ENCODE measurements at regions not wholly inside any gene's neighbourhood (a gene's known extent, or its start where the extent isn't known, plus 50 kb on each side); places are given as distances from the start of the nearest gene placed in this dataset.

DNA sequence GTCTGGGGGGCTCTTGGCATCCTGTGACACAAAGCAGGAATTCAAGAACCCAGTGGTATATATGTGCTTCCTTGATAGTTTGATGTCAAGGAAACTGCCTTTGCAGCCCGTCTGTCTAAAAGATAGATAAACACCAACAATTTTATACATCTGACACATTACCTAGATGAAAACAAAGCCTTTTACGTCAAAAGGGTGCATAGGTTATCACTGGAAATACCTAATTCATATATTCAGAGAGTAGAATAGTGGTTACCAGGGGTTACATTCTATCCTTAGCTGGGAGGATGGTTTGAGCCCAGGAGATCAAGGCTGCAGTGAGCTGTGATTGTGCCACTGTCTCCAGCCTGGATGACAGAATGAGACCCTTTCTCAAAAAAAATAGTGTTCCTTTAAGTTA, 356.9 kb upstream of the RASGRP1 start:
- TF ChIP-seq, protein P1, sequence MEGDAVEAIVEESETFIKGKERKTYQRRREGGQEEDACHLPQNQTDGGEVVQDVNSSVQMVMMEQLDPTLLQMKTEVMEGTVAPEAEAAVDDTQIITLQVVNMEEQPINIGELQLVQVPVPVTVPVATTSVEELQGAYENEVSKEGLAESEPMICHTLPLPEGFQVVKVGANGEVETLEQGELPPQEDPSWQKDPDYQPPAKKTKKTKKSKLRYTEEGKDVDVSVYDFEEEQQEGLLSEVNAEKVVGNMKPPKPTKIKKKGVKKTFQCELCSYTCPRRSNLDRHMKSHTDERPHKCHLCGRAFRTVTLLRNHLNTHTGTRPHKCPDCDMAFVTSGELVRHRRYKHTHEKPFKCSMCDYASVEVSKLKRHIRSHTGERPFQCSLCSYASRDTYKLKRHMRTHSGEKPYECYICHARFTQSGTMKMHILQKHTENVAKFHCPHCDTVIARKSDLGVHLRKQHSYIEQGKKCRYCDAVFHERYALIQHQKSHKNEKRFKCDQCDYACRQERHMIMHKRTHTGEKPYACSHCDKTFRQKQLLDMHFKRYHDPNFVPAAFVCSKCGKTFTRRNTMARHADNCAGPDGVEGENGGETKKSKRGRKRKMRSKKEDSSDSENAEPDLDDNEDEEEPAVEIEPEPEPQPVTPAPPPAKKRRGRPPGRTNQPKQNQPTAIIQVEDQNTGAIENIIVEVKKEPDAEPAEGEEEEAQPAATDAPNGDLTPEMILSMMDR (IDR thresholded peaks at IDR 0.05; ENCODE audit: unreplicated experiment) = no peak
- no peaks in the 10 kb centered on the region for H3K4me1 Mint-ChIP-seq (ENCODE audit: low read depth)
- no peaks in the 10 kb centered on the region for H3K36me3 Mint-ChIP-seq (ENCODE audit: insufficient read depth)
- no peaks in the 10 kb centered on the region for H3K27me3 Mint-ChIP-seq
- no peak for DNase-seq (ENCODE audit: low spot score, unreplicated experiment)
- H3K27ac Mint-ChIP-seq = no peak overlapping the region
- H3K9me3 Mint-ChIP-seq (ENCODE audit: low read depth) = no peaks in the 10 kb centered on the region
- no peak overlapping the region for H3K4me3 Mint-ChIP-seq (ENCODE audit: low read depth)

DNA sequence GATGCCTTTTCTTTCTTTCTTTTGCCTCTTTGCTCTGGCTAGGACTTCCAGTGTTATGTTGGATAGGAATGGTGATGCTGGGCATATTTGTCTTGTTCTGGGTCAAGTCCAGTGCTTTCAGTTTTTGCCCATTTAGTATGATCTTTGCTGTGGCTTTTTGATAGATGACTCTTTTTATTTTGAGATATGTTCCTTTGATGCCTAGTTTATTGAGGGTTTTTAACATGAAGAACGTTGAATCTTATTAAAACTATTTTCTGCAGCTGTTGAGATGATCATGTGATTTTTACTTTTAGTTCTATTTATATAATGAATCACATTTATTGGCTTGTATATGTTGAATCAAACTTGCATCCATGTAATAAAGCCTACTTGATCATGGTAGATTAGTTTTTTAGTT, 363.8 kb upstream of the RASGRP1 start:
- no peak overlapping the region for H3K4me3 Mint-ChIP-seq (ENCODE audit: low read depth)
- no peaks in the 10 kb centered on the region for H3K4me1 Mint-ChIP-seq (ENCODE audit: low read depth)
- no peak overlapping the region for H3K27ac Mint-ChIP-seq
- TF ChIP-seq, protein P1 (IDR thresholded peaks at IDR 0.05; ENCODE audit: unreplicated experiment) = no peak
- no peaks in the 10 kb centered on the region for H3K27me3 Mint-ChIP-seq
- H3K9me3 Mint-ChIP-seq (ENCODE audit: low read depth) = no peaks in the 10 kb centered on the region
- DNase-seq (ENCODE audit: low spot score, unreplicated experiment) = no peak
- no peaks in the 10 kb centered on the region for H3K36me3 Mint-ChIP-seq (ENCODE audit: insufficient read depth)

DNA sequence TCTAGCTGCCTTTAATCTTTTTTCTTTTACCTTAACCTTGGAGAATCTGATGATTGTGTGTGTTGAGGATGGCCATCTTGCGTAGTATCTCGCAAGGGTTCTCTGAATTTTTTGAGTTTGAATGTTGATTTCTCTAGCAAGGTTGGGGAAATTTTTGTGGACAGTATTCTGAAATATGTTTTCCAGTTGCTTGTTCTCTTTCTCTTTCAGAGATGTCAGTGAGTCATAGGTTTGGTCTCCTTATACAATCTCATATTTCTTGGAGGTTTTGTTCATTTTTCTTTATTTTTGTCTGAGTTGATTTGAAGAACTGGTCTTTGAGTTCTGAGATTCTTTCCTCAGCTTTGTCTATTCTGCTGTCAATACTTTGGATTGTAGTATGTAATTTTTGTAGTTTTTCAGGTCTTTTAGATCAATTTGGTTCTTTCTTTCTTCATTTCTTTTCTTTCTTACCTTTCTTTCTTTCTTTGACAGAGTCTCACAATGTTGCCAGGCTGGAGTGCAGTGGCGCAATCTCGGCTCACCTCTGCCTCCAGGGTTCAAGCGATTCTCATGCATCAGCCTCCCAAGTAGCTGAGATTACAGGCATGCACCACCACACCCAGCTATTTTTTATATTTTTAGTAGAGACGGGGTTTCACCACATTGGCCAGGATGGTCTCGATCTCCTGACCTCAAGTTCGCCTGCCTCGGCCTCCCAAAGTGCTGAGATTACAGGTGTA, 366.4 kb upstream of the RASGRP1 start:
- Mint-ChIP-seq H3K27me3 (no peaks in the 10 kb centered on the region), H3K4me3 (ENCODE audit: low read depth) (no peak overlapping the region), H3K27ac (no peak overlapping the region), H3K36me3 (ENCODE audit: insufficient read depth) (no peaks in the 10 kb centered on the region), H3K9me3 (ENCODE audit: low read depth) (no peaks in the 10 kb centered on the region), H3K4me1 (ENCODE audit: low read depth) (no peaks in the 10 kb centered on the region)
- TF ChIP-seq, protein P1 (IDR thresholded peaks at IDR 0.05; ENCODE audit: unreplicated experiment) = no peak
- no peak for DNase-seq (ENCODE audit: low spot score, unreplicated experiment)

DNA sequence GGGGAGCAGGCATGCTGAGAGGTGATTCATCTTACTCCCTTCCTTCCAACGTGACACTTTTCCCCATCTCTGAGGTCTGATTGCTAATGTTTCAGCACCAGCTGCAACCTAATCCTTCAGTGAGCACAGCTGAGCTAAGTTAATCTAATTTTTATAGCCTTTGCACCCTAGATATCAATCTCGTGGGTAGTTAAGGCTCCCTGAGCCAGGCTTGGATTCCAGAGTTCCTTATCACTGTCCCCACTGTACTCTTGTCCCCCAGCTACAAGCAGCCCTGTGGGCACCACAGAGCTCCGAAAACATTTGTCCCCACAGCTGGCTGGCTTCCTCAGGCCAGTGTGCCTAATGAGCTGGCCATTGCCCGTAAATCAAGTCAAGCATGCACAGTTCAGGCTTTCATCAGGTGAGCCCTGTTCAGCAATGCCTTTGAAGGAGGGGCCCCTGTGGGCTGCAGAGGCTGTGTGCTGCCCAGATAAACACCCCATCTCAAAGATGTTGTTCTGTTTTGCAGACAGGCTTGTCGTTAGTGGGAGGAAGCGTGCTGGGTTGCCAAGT, 376.9 kb upstream of the RASGRP1 start:
- Mint-ChIP-seq H3K4me1 (ENCODE audit: low read depth) (peaks cover 8% of the 10 kb centered on the region), H3K9me3 (ENCODE audit: low read depth) (no peaks in the 10 kb centered on the region), H3K36me3 (ENCODE audit: insufficient read depth) (no peaks in the 10 kb centered on the region), H3K4me3 (ENCODE audit: low read depth) (no peak overlapping the region), H3K27ac (no peak overlapping the region), H3K27me3 (peaks cover 4% of the 10 kb centered on the region)
- DNase-seq (ENCODE audit: low spot score, unreplicated experiment) = no peak
- TF ChIP-seq, protein P1 (IDR thresholded peaks at IDR 0.05; ENCODE audit: unreplicated experiment) = no peak

DNA sequence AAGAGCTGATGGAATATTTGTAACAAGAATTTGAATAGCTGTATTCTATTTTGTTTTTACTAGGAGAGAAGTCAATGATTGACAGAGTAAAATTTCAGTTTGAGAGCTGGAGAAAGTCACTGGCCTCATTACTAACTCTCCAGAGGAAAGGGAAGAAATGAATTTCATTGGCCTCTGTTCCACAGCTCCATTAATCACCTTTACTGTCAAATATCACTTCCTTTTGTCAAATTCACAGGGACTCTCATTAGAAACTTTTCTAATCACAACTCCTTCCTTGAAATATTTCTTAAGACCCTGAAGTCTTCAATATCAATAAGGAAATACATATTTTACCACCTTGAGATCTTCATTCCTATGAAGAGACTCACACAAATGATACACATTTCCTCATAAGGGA, 379.9 kb upstream of the RASGRP1 start:
- Mint-ChIP-seq H3K9me3 (ENCODE audit: low read depth) (no peaks in the 10 kb centered on the region), H3K4me3 (ENCODE audit: low read depth) (no peak overlapping the region), H3K36me3 (ENCODE audit: insufficient read depth) (no peaks in the 10 kb centered on the region), H3K4me1 (ENCODE audit: low read depth) (peaks cover 8% of the 10 kb centered on the region), H3K27me3 (peaks cover 4% of the 10 kb centered on the region), H3K27ac (no peak overlapping the region)
- DNase-seq (ENCODE audit: low spot score, unreplicated experiment) = no peak
- TF ChIP-seq, protein P1 (IDR thresholded peaks at IDR 0.05; ENCODE audit: unreplicated experiment) = no peak

Data from progenitor cell of endocrine pancreas (in vitro differentiated cells).